Endothelial cell of umbilical vein (primary cell): ENCODE measurements at regions not wholly inside any gene's neighbourhood (a gene's known extent, or its start where the extent isn't known, plus 50 kb on each side); places are given as distances from the start of the nearest gene placed in this dataset.

Experiments used
- BruUV-seq: library from RNA; stranded (reverse); fragments of 400-500 nt; replicated peaks from 2 replicates; lab custom pipeline; 2021; lab: Mats Ljungman, UMichigan
- CTCF ChIA-PET: fragments of 300-600, 350-600 bp; sonication (Branson Sonifier 250); formaldehyde crosslinking; loops from one replicate; lab custom pipeline; 2021; ENCODE audit warnings: antibody characterized with exemption, inconsistent platforms; lab: Charles Lee
- POLR2A ChIA-PET: fragments of 300-600, 350-600 bp; sonication (Branson Sonifier 250); formaldehyde crosslinking; loops from one replicate; lab custom pipeline; 2021; ENCODE audit warnings: antibody characterized with exemption, inconsistent platforms; lab: Charles Lee
- DNase-seq: peaks from one replicate; pipeline ENCODE4 v3.0.0-alpha.2; 2011; ENCODE audit warnings: low read depth, low spot score
- FAIRE-seq: peaks from 2 replicates; lab custom pipeline; 2011; peaks lifted over from hg19 to GRCh38; lab: Jason Lieb, UNC
- H2AFZ ChIP-seq: 2 replicates; pipeline ENCODE4 v1.6.0; 2012; ENCODE audit warnings: low read depth, low read length, control low read depth, inconsistent platforms
- H3K27ac ChIP-seq: 2 replicates; pipeline ENCODE4 v1.5.1; 2011; ENCODE audit warnings: low read depth, mild to moderate bottlenecking, control low read depth, low read length, moderate library complexity; ENCODE audit not compliant: insufficient read depth
- H3K27me3 ChIP-seq, 2 experiments: 2 replicates each; pipeline versions ENCODE4 v1.6.0 to v1.6.1; 2011; ENCODE audit warnings: low read length in 2 of 2, mixed read lengths in 1 of 2; ENCODE audit not compliant: control insufficient read depth in 2 of 2, insufficient read depth in 2 of 2
- H3K36me3 ChIP-seq, 2 experiments: 2 replicates in 1 of 2; 3 replicates in 1 of 2; pipeline ENCODE4 v1.5.1; 2011; ENCODE audit warnings: low read length in 2 of 2, mild to moderate bottlenecking in 1 of 2, moderate library complexity in 1 of 2; ENCODE audit not compliant: control insufficient read depth in 2 of 2, insufficient read depth in 2 of 2; ENCODE audit errors: extremely low read depth in 1 of 2
- H3K4me1 ChIP-seq: 3 replicates; pipeline ENCODE4 v1.5.1; 2011; ENCODE audit warnings: mild to moderate bottlenecking, low read length; ENCODE audit not compliant: control insufficient read depth, insufficient read depth; ENCODE audit errors: extremely low read depth
- H3K4me2 ChIP-seq: 2 replicates; pipeline ENCODE4 v1.6.1; 2011; ENCODE audit warnings: low read length, control low read depth, mixed read lengths; ENCODE audit not compliant: insufficient read depth
- H3K4me3 ChIP-seq, 3 experiments: fragments of 200-600 bp in 1 of 3; sonication (generic), shearing (Covaris generic) in 1 of 3; replicated peaks in 1 of 3; 2 replicates each; pipeline ENCODE4 v1.5.1; 2011 to 2016; ENCODE audit warnings: control low read depth in 3 of 3, low read length in 3 of 3, mild to moderate bottlenecking in 2 of 3, inconsistent platforms in 1 of 3, low read depth in 1 of 3, moderate library complexity in 1 of 3; ENCODE audit not compliant: insufficient read depth in 1 of 3
- H3K79me2 ChIP-seq: 2 replicates; pipeline ENCODE4 v1.6.0; 2012; ENCODE audit warnings: low read length, inconsistent platforms; ENCODE audit not compliant: control insufficient read depth, insufficient read depth
- H3K9ac ChIP-seq: replicated peaks from 2 replicates; pipeline ENCODE3; 2011; ENCODE audit warnings: low read length, control low read depth; ENCODE audit not compliant: insufficient read depth; ENCODE audit errors: extremely low read depth
- H3K9me1 ChIP-seq: replicated peaks from 3 replicates; pipeline ENCODE4 v1.6.0; 2011; ENCODE audit warnings: mild to moderate bottlenecking, low read length; ENCODE audit not compliant: control insufficient read depth, insufficient read depth; ENCODE audit errors: extremely low read depth
- H3K9me3 ChIP-seq: replicated peaks from 2 replicates; pipeline ENCODE4 v1.5.1; 2012; ENCODE audit warnings: low read length, inconsistent platforms; ENCODE audit not compliant: control insufficient read depth, insufficient read depth
- H4K20me1 ChIP-seq: replicated peaks from 2 replicates; pipeline ENCODE3; 2011; ENCODE audit warnings: mild to moderate bottlenecking, low read length; ENCODE audit not compliant: control insufficient read depth, insufficient read depth; ENCODE audit errors: extremely low read depth
- EZH2 ChIP-seq: IDR thresholded peaks from 2 replicates; pipeline ENCODE4 v1.6.1; 2012; ENCODE audit warnings: borderline replicate concordance, low read depth, mild to moderate bottlenecking, moderate library complexity, low read length, inconsistent platforms; ENCODE audit not compliant: severe bottlenecking
- FOS ChIP-seq: IDR thresholded peaks from 2 replicates; pipeline ENCODE4 v1.6.1; 2011; ENCODE audit warnings: mild to moderate bottlenecking, low read length, moderate library complexity, borderline replicate concordance; ENCODE audit not compliant: insufficient read depth
- GATA2 ChIP-seq: IDR thresholded peaks from 2 replicates; pipeline ENCODE4 v1.7.0; 2011; ENCODE audit warnings: low read depth, mild to moderate bottlenecking, moderate library complexity, mixed read lengths, low read length; ENCODE audit not compliant: insufficient read length, insufficient read depth
- JUN ChIP-seq: IDR thresholded peaks from 2 replicates; pipeline ENCODE4 v1.6.1; 2011; ENCODE audit warnings: borderline replicate concordance, low read depth; ENCODE audit not compliant: insufficient read length, insufficient read depth
- MAX ChIP-seq: IDR thresholded peaks from 2 replicates; pipeline ENCODE4 v1.6.1; 2011; ENCODE audit not compliant: insufficient read depth, insufficient read length
- MYC ChIP-seq: IDR thresholded peaks from one replicate; pipeline ENCODE4 v1.6.1; 2011; ENCODE audit warnings: mild to moderate bottlenecking, low read depth, low read length
- POLR2A ChIP-seq: IDR thresholded peaks from 2 replicates; pipeline ENCODE4 v1.6.1; 2012; ENCODE audit warnings: low read depth, mild to moderate bottlenecking, control low read depth, low read length
- POLR2AphosphoS5 ChIP-seq: IDR thresholded peaks from 2 replicates; pipeline ENCODE4 v1.6.1; 2012; ENCODE audit warnings: low read depth, mild to moderate bottlenecking, control low read depth, low read length, moderate library complexity; ENCODE audit not compliant: insufficient read depth
- dilution Hi-C: fragments of 300-500 bp; cut with MboI; formaldehyde crosslinking; loops from one replicate; pipeline ENCODE4 v1.15.0; 2019; ENCODE audit warnings: low sequenced_read_pairs; ENCODE audit not compliant: extremely low pct_ligation_motif_present
- intact Hi-C: fragments of 100-400 bp; cut with micrococcal nuclease; formaldehyde crosslinking; loops from one replicate; pipeline ENCODE4 v1.10.0; 2022
- TF ChIP-seq, protein P1 (sequence below), 2 donors: IDR thresholded peaks; 1 replicate in 1 of 2; 2 replicates in 1 of 2; pipeline ENCODE4 v1.5.1; 2011; ENCODE audit warnings: low read length in 2 of 2, mild to moderate bottlenecking in 2 of 2, moderate library complexity in 2 of 2, control low read depth in 1 of 2, inconsistent platforms in 1 of 2, low read depth in 1 of 2; ENCODE audit not compliant: insufficient read depth in 1 of 2; ENCODE audit errors: extremely low read depth in 1 of 2

- H3K27ac ChIP-seq, result no peak overlapping the region
- FAIRE-seq, result no peak
- no peaks in the 10 kb centered on the region for H3K36me3 ChIP-seq
- intact Hi-C loops (no loop called here), dilution Hi-C loops (no loop called here)
- no TSS peak for BruUV-seq
- no peaks in the 10 kb centered on the region for H3K9me3 ChIP-seq
- no peak overlapping the region for H3K4me2 ChIP-seq
- H3K27me3 ChIP-seq, result peaks cover 0 to 11% of the 10 kb centered on the region in 2 experiments
- H3K4me1 ChIP-seq, result no peaks in the 10 kb centered on the region
- H4K20me1 ChIP-seq, result no peaks in the 10 kb centered on the region
- no peaks in the 10 kb centered on the region for H3K79me2 ChIP-seq
- CTCF ChIA-PET, result interaction anchor here (1.2 to 6.3 kb wide), 9 partner anchors 9 to 883 kb away, joined by 3 to 76 read pairs (median 5); no protein-coding TSS in a partner anchor
- no peak overlapping the region for H2AFZ ChIP-seq
- POLR2A ChIA-PET, result no interaction called here
- TF ChIP-seq POLR2AphosphoS5, result no peak
- TF ChIP-seq MYC, result no peak
- no peak for TF ChIP-seq MAX
- TF ChIP-seq JUN, result no peak
- TF ChIP-seq, protein P1, sequence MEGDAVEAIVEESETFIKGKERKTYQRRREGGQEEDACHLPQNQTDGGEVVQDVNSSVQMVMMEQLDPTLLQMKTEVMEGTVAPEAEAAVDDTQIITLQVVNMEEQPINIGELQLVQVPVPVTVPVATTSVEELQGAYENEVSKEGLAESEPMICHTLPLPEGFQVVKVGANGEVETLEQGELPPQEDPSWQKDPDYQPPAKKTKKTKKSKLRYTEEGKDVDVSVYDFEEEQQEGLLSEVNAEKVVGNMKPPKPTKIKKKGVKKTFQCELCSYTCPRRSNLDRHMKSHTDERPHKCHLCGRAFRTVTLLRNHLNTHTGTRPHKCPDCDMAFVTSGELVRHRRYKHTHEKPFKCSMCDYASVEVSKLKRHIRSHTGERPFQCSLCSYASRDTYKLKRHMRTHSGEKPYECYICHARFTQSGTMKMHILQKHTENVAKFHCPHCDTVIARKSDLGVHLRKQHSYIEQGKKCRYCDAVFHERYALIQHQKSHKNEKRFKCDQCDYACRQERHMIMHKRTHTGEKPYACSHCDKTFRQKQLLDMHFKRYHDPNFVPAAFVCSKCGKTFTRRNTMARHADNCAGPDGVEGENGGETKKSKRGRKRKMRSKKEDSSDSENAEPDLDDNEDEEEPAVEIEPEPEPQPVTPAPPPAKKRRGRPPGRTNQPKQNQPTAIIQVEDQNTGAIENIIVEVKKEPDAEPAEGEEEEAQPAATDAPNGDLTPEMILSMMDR (IDR thresholded peaks at IDR 0.05; ENCODE audit: extremely low read depth in 1 of 2, insufficient read depth in 1 of 2, low read depth in 1 of 2, low read length in 2 of 2), result no peak
- TF ChIP-seq EZH2, result no peak
- TF ChIP-seq GATA2, result no peak
- TF ChIP-seq POLR2A, result no peak
- TF ChIP-seq FOS, result no peak
- no peaks in the 10 kb centered on the region for H3K9me1 ChIP-seq
- DNase-seq, result no peak
- H3K4me3 ChIP-seq, result no peak overlapping the region
- no peak overlapping the region for H3K9ac ChIP-seq
These were observed 766.7 kb upstream of the GOLIM4 start for GRCh38 chr3:168862466-168862865.
